ENCODE measurements at regions not wholly inside any gene's neighbourhood (a gene's known extent, or its start where the extent isn't known, plus 50 kb on each side); places are given as distances from the start of the nearest gene placed in this dataset.

GRCh38 chr5:166980666-166981065, 1310.8 kb upstream of the WWC1 start:
- peak overlapping the region in 1 of 4 donors; percentile 6 for H3K4me3 ChIP-seq
- intact Hi-C loops (cut with DNase I; ENCODE audit: low total_unique reads) (no loop called here), in situ Hi-C loops (cut with MboI; ENCODE audit: low pct_ligation_motif_present in 1 of 4, low pct_unique_long_range_greater_than_20kb in 1 of 4, low sequenced_read_pairs in 3 of 4) (no loop called here)
- peak overlapping the region in 3 of 4 donors; percentile 62 to 71 (median 65) for H3K27ac ChIP-seq
- no peaks in the 10 kb centered on the region for H3K9me3 ChIP-seq
- peaks cover 0 to 29% (median 9%) of the 10 kb centered on the region in 4 donors for H3K4me1 ChIP-seq
- H3K36me3 ChIP-seq: no peaks in the 10 kb centered on the region
- H3K27me3 ChIP-seq: no peaks in the 10 kb centered on the region
- no peak for TF ChIP-seq POLR2AphosphoS5 (IDR thresholded peaks at IDR 0.05)
- TF ChIP-seq POLR2A (IDR thresholded peaks at IDR 0.05): no peak
- TF ChIP-seq EP300 (IDR thresholded peaks at IDR 0.05; ENCODE audit: low read depth): no peak
- TF ChIP-seq CTCF (IDR thresholded peaks at IDR 0.05): no peak
- no peak for DNase-seq
- 6 to 15% methylated on average over 1 of the region's 1 CpG for WGBS, 2 donors (ENCODE audit: low coverage in 1 of 2)

- peaks cover 0 to 29% (median 9%) of the 10 kb centered on the region in 4 donors for H3K4me1 ChIP-seq
- no peaks in the 10 kb centered on the region for H3K36me3 ChIP-seq
- no peaks in the 10 kb centered on the region for H3K9me3 ChIP-seq
- H3K27me3 ChIP-seq: no peaks in the 10 kb centered on the region
- TF ChIP-seq POLR2AphosphoS5 (IDR thresholded peaks at IDR 0.05): no peak
- no peak for TF ChIP-seq EP300 (IDR thresholded peaks at IDR 0.05; ENCODE audit: low read depth)
- no peak for TF ChIP-seq CTCF (IDR thresholded peaks at IDR 0.05)
- TF ChIP-seq POLR2A (IDR thresholded peaks at IDR 0.05): no peak
- intact Hi-C loops (cut with DNase I; ENCODE audit: low total_unique reads) (no loop called here), in situ Hi-C loops (cut with MboI; ENCODE audit: low pct_ligation_motif_present in 1 of 4, low pct_unique_long_range_greater_than_20kb in 1 of 4, low sequenced_read_pairs in 3 of 4) (no loop called here)
- peak overlapping the region; percentile 44 to 71 (median 64) for H3K27ac ChIP-seq
- no peak overlapping the region for H3K4me3 ChIP-seq
- no peak for DNase-seq
Observed at GRCh38 chr5:166982226-166982625, 1309.2 kb upstream of the WWC1 start.

- no peak for DNase-seq
- Histone ChIP-seq H3K27me3 (no peaks in the 10 kb centered on the region), H3K9me3 (no peaks in the 10 kb centered on the region), H3K36me3 (no peaks in the 10 kb centered on the region), H3K4me1 (peaks cover 0 to 14% (median 2%) of the 10 kb centered on the region in 4 donors), H3K4me3 (no peak overlapping the region), H3K27ac (no peak overlapping the region)
- intact Hi-C loops (cut with DNase I; ENCODE audit: low total_unique reads) (no loop called here), in situ Hi-C loops (cut with MboI; ENCODE audit: low pct_ligation_motif_present in 1 of 4, low pct_unique_long_range_greater_than_20kb in 1 of 4, low sequenced_read_pairs in 3 of 4) (no loop called here)
- 69 to 100% methylated on average over 1 of the region's 1 CpG for WGBS, 2 donors (ENCODE audit: low coverage in 1 of 2)
- no peak for TF ChIP-seq EP300 (IDR thresholded peaks at IDR 0.05; ENCODE audit: low read depth)
- TF ChIP-seq CTCF (IDR thresholded peaks at IDR 0.05): no peak
- no peak for TF ChIP-seq POLR2AphosphoS5 (IDR thresholded peaks at IDR 0.05)
- no peak for TF ChIP-seq POLR2A (IDR thresholded peaks at IDR 0.05)
Observed at GRCh38 chr5:166991601-166992000, 1299.8 kb upstream of the WWC1 start.

GRCh38 chr5:166992108-166992507, 1299.3 kb upstream of the WWC1 start:
- no peak for DNase-seq
- peak overlapping the region in 1 of 4 donors; percentile 60 for H3K27ac ChIP-seq
- peaks cover 0 to 14% (median 2%) of the 10 kb centered on the region in 4 donors for H3K4me1 ChIP-seq
- intact Hi-C loops (cut with DNase I; ENCODE audit: low total_unique reads): no loop called here
- H3K27me3 ChIP-seq: no peaks in the 10 kb centered on the region
- in situ Hi-C loops (cut with MboI; ENCODE audit: low pct_ligation_motif_present in 1 of 4, low pct_unique_long_range_greater_than_20kb in 1 of 4, low sequenced_read_pairs in 3 of 4): no loop called here
- no peak for TF ChIP-seq CTCF (IDR thresholded peaks at IDR 0.05)
- TF ChIP-seq POLR2AphosphoS5 (IDR thresholded peaks at IDR 0.05): no peak
- TF ChIP-seq EP300 (IDR thresholded peaks at IDR 0.05; ENCODE audit: low read depth): no peak
- no peak for TF ChIP-seq POLR2A (IDR thresholded peaks at IDR 0.05)
- WGBS, 2 donors (ENCODE audit: low coverage in 1 of 2): 44 to 51% methylated on average over 2 of the region's 2 CpGs
- no peaks in the 10 kb centered on the region for H3K36me3 ChIP-seq
- no peak overlapping the region for H3K4me3 ChIP-seq
- H3K9me3 ChIP-seq: no peaks in the 10 kb centered on the region

Data from transverse colon (tissue), 4 donors.